ENCODE measurements at regions not wholly inside any gene's neighbourhood (a gene's known extent, or its start where the extent isn't known, plus 50 kb on each side); places are given as distances from the start of the nearest gene placed in this dataset.

- Histone ChIP-seq H3K27ac (ENCODE audit: low read length) (no peak overlapping the region), H3K79me2 (ENCODE audit: insufficient read depth, low read length) (no peaks in the 10 kb centered on the region), H3K4me2 (ENCODE audit: insufficient read depth, low read length) (no peak overlapping the region), H3K4me1 (ENCODE audit: insufficient read depth, low read length) (no peaks in the 10 kb centered on the region), H4K20me1 (ENCODE audit: insufficient read depth, low read length) (no peaks in the 10 kb centered on the region), H2AFZ (ENCODE audit: low read depth, low read length) (no peak overlapping the region), H3K9me3 (ENCODE audit: insufficient read depth, low read length, severe bottlenecking) (peaks cover 3% of the 10 kb centered on the region), H3K27me3 (ENCODE audit: insufficient read depth, low read length, poor library complexity) (no peaks in the 10 kb centered on the region), H3K9ac (ENCODE audit: low read depth, low read length) (no peak overlapping the region), H3K4me3 (ENCODE audit: low read depth in 1 of 2, low read length in 2 of 2) (no peak overlapping the region), H3K36me3 (ENCODE audit: insufficient read depth, low read length) (no peaks in the 10 kb centered on the region)
- DNase-seq: no peak
- TF ChIP-seq EZH2 (IDR thresholded peaks at IDR 0.05; ENCODE audit: borderline replicate concordance, low read depth, low read length, severe bottlenecking): no peak
- TF ChIP-seq CTCF (IDR thresholded peaks at IDR 0.05; ENCODE audit: borderline replicate concordance, extremely low read depth, low read length, poor library complexity, severe bottlenecking): no peak
- no peak for ATAC-seq (ENCODE audit: insufficient read depth, low read depth)
Measured at GRCh38 chr11:92902417-92902816, 67.0 kb upstream of the MTNR1B start.

GRCh38 chr11:92907671-92908070 is 61.8 kb upstream of the MTNR1B start:
- Histone ChIP-seq H3K4me2 (ENCODE audit: insufficient read depth, low read length) (no peak overlapping the region), H3K4me1 (ENCODE audit: insufficient read depth, low read length) (no peaks in the 10 kb centered on the region), H4K20me1 (ENCODE audit: insufficient read depth, low read length) (no peaks in the 10 kb centered on the region), H2AFZ (ENCODE audit: low read depth, low read length) (no peak overlapping the region), H3K79me2 (ENCODE audit: insufficient read depth, low read length) (no peaks in the 10 kb centered on the region), H3K9me3 (ENCODE audit: insufficient read depth, low read length, severe bottlenecking) (peaks cover 3% of the 10 kb centered on the region), H3K36me3 (ENCODE audit: insufficient read depth, low read length) (no peaks in the 10 kb centered on the region), H3K4me3 (ENCODE audit: low read depth in 1 of 2, low read length in 2 of 2) (no peak overlapping the region), H3K27me3 (ENCODE audit: insufficient read depth, low read length, poor library complexity) (no peaks in the 10 kb centered on the region), H3K9ac (ENCODE audit: low read depth, low read length) (no peak overlapping the region), H3K27ac (ENCODE audit: low read length) (no peak overlapping the region)
- no peak for DNase-seq
- ATAC-seq (ENCODE audit: insufficient read depth, low read depth): no peak
- no peak for TF ChIP-seq EZH2 (IDR thresholded peaks at IDR 0.05; ENCODE audit: borderline replicate concordance, low read depth, low read length, severe bottlenecking)
- TF ChIP-seq CTCF (IDR thresholded peaks at IDR 0.05; ENCODE audit: borderline replicate concordance, extremely low read depth, low read length, poor library complexity, severe bottlenecking): no peak

- H3K9me3 ChIP-seq (ENCODE audit: insufficient read depth, low read length, severe bottlenecking): peaks cover 3% of the 10 kb centered on the region
- H3K79me2 ChIP-seq (ENCODE audit: insufficient read depth, low read length): no peaks in the 10 kb centered on the region
- H3K4me3 ChIP-seq (ENCODE audit: low read depth in 1 of 2, low read length in 2 of 2): no peak overlapping the region
- no peak overlapping the region for H3K4me2 ChIP-seq (ENCODE audit: insufficient read depth, low read length)
- no peaks in the 10 kb centered on the region for H3K27me3 ChIP-seq (ENCODE audit: insufficient read depth, low read length, poor library complexity)
- no peak for DNase-seq
- TF ChIP-seq CTCF (IDR thresholded peaks at IDR 0.05; ENCODE audit: borderline replicate concordance, extremely low read depth, low read length, poor library complexity, severe bottlenecking) (no peak), EZH2 (IDR thresholded peaks at IDR 0.05; ENCODE audit: borderline replicate concordance, low read depth, low read length, severe bottlenecking) (no peak)
- no peaks in the 10 kb centered on the region for H4K20me1 ChIP-seq (ENCODE audit: insufficient read depth, low read length)
- H3K4me1 ChIP-seq (ENCODE audit: insufficient read depth, low read length): no peaks in the 10 kb centered on the region
- no peak for ATAC-seq (ENCODE audit: insufficient read depth, low read depth)
- no peak overlapping the region for H3K9ac ChIP-seq (ENCODE audit: low read depth, low read length)
- H2AFZ ChIP-seq (ENCODE audit: low read depth, low read length): no peak overlapping the region
- no peaks in the 10 kb centered on the region for H3K36me3 ChIP-seq (ENCODE audit: insufficient read depth, low read length)
- no peak overlapping the region for H3K27ac ChIP-seq (ENCODE audit: low read length)
Measured at GRCh38 chr11:92909214-92909613, 60.2 kb upstream of the MTNR1B start.

- no peaks in the 10 kb centered on the region for H4K20me1 ChIP-seq (ENCODE audit: insufficient read depth, low read length)
- H2AFZ ChIP-seq (ENCODE audit: low read depth, low read length): no peak overlapping the region
- DNase-seq (no peak), ATAC-seq (ENCODE audit: insufficient read depth, low read depth) (no peak)
- no peak overlapping the region for H3K27ac ChIP-seq (ENCODE audit: low read length)
- H3K4me1 ChIP-seq (ENCODE audit: insufficient read depth, low read length): no peaks in the 10 kb centered on the region
- no peaks in the 10 kb centered on the region for H3K9me3 ChIP-seq (ENCODE audit: insufficient read depth, low read length, severe bottlenecking)
- no peaks in the 10 kb centered on the region for H3K36me3 ChIP-seq (ENCODE audit: insufficient read depth, low read length)
- H3K9ac ChIP-seq (ENCODE audit: low read depth, low read length): no peak overlapping the region
- H3K4me3 ChIP-seq (ENCODE audit: low read depth in 1 of 2, low read length in 2 of 2): no peak overlapping the region
- no peaks in the 10 kb centered on the region for H3K79me2 ChIP-seq (ENCODE audit: insufficient read depth, low read length)
- H3K27me3 ChIP-seq (ENCODE audit: insufficient read depth, low read length, poor library complexity): no peaks in the 10 kb centered on the region
- H3K4me2 ChIP-seq (ENCODE audit: insufficient read depth, low read length): no peak overlapping the region
- TF ChIP-seq CTCF (IDR thresholded peaks at IDR 0.05; ENCODE audit: borderline replicate concordance, extremely low read depth, low read length, poor library complexity, severe bottlenecking): no peak
- TF ChIP-seq EZH2 (IDR thresholded peaks at IDR 0.05; ENCODE audit: borderline replicate concordance, low read depth, low read length, severe bottlenecking): no peak
Measured at GRCh38 chr11:92911478-92911877, 58.0 kb upstream of the MTNR1B start.
